ENCODE measurements at regions not wholly inside any gene's neighbourhood (a gene's known extent, or its start where the extent isn't known, plus 50 kb on each side); places are given as distances from the start of the nearest gene placed in this dataset.
A peak's percentile ranks its signal among the peaks of the same experiment; 100 is the strongest.

DNA sequence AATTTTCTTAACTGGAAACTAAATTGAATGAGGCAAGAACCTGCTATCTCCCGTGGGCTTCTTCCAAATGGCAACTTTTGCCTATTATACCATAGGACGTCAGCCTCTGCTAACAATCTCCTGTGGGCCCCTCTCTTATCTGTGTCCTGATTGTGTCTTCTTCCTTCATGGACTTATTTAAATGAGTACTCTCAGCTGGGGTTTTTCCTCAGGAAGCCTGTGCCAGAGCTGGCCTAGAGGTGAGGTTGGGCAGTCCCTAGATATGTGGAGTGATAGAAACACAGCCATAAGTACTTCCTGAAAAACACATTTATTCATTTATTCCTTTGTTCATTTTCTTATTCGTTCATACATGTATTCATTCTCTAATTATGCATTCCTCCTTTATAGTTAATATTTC, 712.5 kb upstream of the SLIT2 start:
- peaks cover 29% of the 10 kb centered on the region for H3K4me1 ChIP-seq (ENCODE audit: insufficient read depth, low read length, poor library complexity, severe bottlenecking)
- no peaks in the 10 kb centered on the region for H3K36me3 ChIP-seq (ENCODE audit: insufficient read depth, low read length, poor library complexity, severe bottlenecking)
- BruUV-seq (replicated peaks) = no TSS peak
- ChIA-PET POLR2A (ENCODE audit: low non-redundant PET) (no interaction called here), CTCF (no interaction called here)
- TF ChIP-seq EZH2 (IDR thresholded peaks at IDR 0.05; ENCODE audit: borderline replicate concordance, low read depth, low read length, poor library complexity, severe bottlenecking) = no peak
- TF ChIP-seq, protein P1, sequence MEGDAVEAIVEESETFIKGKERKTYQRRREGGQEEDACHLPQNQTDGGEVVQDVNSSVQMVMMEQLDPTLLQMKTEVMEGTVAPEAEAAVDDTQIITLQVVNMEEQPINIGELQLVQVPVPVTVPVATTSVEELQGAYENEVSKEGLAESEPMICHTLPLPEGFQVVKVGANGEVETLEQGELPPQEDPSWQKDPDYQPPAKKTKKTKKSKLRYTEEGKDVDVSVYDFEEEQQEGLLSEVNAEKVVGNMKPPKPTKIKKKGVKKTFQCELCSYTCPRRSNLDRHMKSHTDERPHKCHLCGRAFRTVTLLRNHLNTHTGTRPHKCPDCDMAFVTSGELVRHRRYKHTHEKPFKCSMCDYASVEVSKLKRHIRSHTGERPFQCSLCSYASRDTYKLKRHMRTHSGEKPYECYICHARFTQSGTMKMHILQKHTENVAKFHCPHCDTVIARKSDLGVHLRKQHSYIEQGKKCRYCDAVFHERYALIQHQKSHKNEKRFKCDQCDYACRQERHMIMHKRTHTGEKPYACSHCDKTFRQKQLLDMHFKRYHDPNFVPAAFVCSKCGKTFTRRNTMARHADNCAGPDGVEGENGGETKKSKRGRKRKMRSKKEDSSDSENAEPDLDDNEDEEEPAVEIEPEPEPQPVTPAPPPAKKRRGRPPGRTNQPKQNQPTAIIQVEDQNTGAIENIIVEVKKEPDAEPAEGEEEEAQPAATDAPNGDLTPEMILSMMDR (conservative IDR thresholded peaks at IDR 0.05; ENCODE audit: low read depth, low read length) = no peak
- no peaks in the 10 kb centered on the region for H3K27me3 ChIP-seq (replicated peaks; ENCODE audit: insufficient read depth, low read depth, low read length, poor library complexity)
- intact Hi-C loops (cut with micrococcal nuclease; ENCODE audit: unreplicated experiment) = no loop called here
- DNase-seq (ENCODE audit: low spot score) = peak; percentile 81
- H3K4me3 ChIP-seq (ENCODE audit: low read depth, low read length, poor library complexity, severe bottlenecking) = no peak overlapping the region
- H3K27ac ChIP-seq (ENCODE audit: low read depth, low read length, poor library complexity, severe bottlenecking) = peak overlapping the region; percentile 15
- no peaks in the 10 kb centered on the region for H3K9me3 ChIP-seq (ENCODE audit: low read depth, low read length, poor library complexity, severe bottlenecking)

DNA sequence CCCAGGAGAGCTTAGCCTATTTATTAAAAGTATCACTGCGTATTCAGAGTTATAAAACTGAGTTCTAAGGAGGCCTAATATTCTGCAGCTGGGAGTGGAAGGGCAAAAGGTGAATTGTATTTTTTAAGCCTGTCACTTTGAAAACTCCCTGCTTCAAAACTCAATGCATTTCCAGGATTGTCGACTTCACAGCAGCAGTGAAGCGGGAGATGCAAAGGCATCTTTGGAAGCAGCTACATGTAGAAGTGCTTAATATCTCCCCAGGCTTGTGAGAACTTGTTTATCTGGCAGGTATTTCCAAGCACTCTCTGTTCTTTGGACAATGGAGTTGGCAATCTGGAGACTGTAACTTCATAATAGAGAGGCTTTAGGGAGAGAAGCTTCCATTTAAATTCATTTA, 717.5 kb upstream of the SLIT2 start:
- H3K4me3 ChIP-seq (ENCODE audit: low read depth, low read length, poor library complexity, severe bottlenecking) = no peak overlapping the region
- no peaks in the 10 kb centered on the region for H3K27me3 ChIP-seq (replicated peaks; ENCODE audit: insufficient read depth, low read depth, low read length, poor library complexity)
- H3K27ac ChIP-seq (ENCODE audit: low read depth, low read length, poor library complexity, severe bottlenecking) = no peak overlapping the region
- no peaks in the 10 kb centered on the region for H3K36me3 ChIP-seq (ENCODE audit: insufficient read depth, low read length, poor library complexity, severe bottlenecking)
- BruUV-seq (replicated peaks) = no TSS peak
- ChIA-PET CTCF (no interaction called here), POLR2A (ENCODE audit: low non-redundant PET) (no interaction called here)
- intact Hi-C loops (cut with micrococcal nuclease; ENCODE audit: unreplicated experiment) = no loop called here
- DNase-seq (ENCODE audit: low spot score) = no peak
- H3K4me1 ChIP-seq (ENCODE audit: insufficient read depth, low read length, poor library complexity, severe bottlenecking) = peaks cover 3% of the 10 kb centered on the region
- no peaks in the 10 kb centered on the region for H3K9me3 ChIP-seq (ENCODE audit: low read depth, low read length, poor library complexity, severe bottlenecking)
- TF ChIP-seq, protein P1 (conservative IDR thresholded peaks at IDR 0.05; ENCODE audit: low read depth, low read length) = no peak
- no peak for TF ChIP-seq EZH2 (IDR thresholded peaks at IDR 0.05; ENCODE audit: borderline replicate concordance, low read depth, low read length, poor library complexity, severe bottlenecking)

DNA sequence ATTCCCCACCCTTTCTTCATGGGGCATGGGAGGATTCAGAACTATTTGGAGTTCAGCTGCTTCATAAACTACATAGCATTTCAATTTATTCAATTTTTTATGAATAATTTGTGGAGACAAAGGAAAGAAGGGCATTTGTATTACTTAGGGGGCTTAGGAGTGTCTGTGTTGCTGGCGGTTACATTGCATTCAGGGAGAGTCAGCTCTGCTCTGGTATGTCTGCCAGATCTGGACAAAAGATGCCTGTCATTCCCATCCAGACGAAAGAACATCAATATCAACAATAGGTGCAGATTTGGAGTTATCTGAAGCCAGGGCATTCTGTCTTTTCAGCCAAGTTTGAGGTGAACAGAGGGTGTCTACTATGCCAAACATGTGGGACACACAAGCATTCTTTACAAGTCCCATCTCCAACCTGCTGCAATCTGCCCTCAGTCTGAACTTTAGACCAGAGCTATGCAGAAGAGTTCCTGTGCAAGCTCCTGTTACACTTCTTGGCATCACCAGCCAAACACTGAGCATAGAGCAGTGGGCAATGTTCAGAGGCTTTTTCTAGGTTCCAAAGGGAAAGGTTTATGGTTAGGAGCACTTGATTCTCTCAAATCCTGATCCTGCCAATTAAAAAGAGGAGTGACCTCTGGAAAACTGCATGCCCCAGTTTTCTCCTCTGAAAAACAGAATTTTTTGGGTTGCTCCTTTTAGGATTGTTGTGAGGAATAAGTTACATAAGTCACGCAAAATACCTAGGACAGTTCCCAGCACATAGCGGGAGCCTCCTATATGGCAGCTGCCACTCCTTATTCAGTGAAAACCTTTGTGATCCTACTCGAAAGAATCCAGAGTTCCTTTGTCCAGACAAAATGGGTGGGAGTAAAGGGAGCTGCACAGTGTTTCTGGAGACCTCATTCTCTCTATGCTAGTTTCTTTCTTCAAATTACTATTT, 719.5 kb upstream of the SLIT2 start:
- H3K27ac ChIP-seq (ENCODE audit: low read depth, low read length, poor library complexity, severe bottlenecking) = no peak overlapping the region
- intact Hi-C loops (cut with micrococcal nuclease; ENCODE audit: unreplicated experiment) = no loop called here
- H3K4me3 ChIP-seq (ENCODE audit: low read depth, low read length, poor library complexity, severe bottlenecking) = no peak overlapping the region
- no peaks in the 10 kb centered on the region for H3K4me1 ChIP-seq (ENCODE audit: insufficient read depth, low read length, poor library complexity, severe bottlenecking)
- no peaks in the 10 kb centered on the region for H3K27me3 ChIP-seq (replicated peaks; ENCODE audit: insufficient read depth, low read depth, low read length, poor library complexity)
- H3K36me3 ChIP-seq (ENCODE audit: insufficient read depth, low read length, poor library complexity, severe bottlenecking) = no peaks in the 10 kb centered on the region
- no TSS peak for BruUV-seq (replicated peaks)
- DNase-seq (ENCODE audit: low spot score) = no peak
- no peak for TF ChIP-seq EZH2 (IDR thresholded peaks at IDR 0.05; ENCODE audit: borderline replicate concordance, low read depth, low read length, poor library complexity, severe bottlenecking)
- TF ChIP-seq, protein P1 (conservative IDR thresholded peaks at IDR 0.05; ENCODE audit: low read depth, low read length) = no peak
- H3K9me3 ChIP-seq (ENCODE audit: low read depth, low read length, poor library complexity, severe bottlenecking) = no peaks in the 10 kb centered on the region
- CTCF ChIA-PET = no interaction called here
- POLR2A ChIA-PET (ENCODE audit: low non-redundant PET) = no interaction called here
